ENCODE measurements at regions not wholly inside any gene's neighbourhood (a gene's known extent, or its start where the extent isn't known, plus 50 kb on each side); places are given as distances from the start of the nearest gene placed in this dataset.

DNA sequence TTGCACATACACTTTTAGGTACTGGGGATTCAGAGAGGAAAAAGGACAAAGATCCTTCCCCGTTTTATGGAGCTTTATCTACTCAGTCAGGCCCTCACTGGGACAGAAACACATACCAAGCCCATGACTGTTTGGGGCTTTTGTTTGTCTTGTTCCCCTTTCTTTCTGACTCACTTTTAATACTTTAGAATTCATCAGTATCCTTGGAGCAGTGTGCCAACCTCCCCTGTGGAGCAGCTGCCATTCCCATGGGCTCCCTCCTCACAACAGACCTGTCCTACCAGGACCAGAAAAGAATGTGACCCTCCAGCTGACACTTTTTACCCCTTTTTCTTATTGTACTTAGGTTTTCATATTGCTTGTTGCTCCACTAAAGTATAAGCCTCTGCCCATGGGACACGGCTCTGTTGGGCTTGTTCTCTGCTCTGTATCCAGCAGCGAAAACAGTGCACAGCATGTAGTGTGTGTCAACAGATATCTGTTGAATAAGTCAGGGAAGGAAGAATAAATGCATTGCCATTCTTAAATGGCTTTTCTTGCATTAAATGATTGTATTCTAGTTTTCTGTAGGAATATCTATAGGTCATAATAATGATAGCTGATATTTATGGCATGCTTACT lies 431.1 kb downstream of the EFNB2 start (continued):
- TF ChIP-seq, protein P1, sequence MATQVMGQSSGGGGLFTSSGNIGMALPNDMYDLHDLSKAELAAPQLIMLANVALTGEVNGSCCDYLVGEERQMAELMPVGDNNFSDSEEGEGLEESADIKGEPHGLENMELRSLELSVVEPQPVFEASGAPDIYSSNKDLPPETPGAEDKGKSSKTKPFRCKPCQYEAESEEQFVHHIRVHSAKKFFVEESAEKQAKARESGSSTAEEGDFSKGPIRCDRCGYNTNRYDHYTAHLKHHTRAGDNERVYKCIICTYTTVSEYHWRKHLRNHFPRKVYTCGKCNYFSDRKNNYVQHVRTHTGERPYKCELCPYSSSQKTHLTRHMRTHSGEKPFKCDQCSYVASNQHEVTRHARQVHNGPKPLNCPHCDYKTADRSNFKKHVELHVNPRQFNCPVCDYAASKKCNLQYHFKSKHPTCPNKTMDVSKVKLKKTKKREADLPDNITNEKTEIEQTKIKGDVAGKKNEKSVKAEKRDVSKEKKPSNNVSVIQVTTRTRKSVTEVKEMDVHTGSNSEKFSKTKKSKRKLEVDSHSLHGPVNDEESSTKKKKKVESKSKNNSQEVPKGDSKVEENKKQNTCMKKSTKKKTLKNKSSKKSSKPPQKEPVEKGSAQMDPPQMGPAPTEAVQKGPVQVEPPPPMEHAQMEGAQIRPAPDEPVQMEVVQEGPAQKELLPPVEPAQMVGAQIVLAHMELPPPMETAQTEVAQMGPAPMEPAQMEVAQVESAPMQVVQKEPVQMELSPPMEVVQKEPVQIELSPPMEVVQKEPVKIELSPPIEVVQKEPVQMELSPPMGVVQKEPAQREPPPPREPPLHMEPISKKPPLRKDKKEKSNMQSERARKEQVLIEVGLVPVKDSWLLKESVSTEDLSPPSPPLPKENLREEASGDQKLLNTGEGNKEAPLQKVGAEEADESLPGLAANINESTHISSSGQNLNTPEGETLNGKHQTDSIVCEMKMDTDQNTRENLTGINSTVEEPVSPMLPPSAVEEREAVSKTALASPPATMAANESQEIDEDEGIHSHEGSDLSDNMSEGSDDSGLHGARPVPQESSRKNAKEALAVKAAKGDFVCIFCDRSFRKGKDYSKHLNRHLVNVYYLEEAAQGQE (IDR thresholded peaks at IDR 0.05; ENCODE audit: low read depth), result no peak
- TF ChIP-seq, protein P2, sequence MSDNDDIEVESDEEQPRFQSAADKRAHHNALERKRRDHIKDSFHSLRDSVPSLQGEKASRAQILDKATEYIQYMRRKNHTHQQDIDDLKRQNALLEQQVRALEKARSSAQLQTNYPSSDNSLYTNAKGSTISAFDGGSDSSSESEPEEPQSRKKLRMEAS (IDR thresholded peaks at IDR 0.05), result no peak
- no peak for TF ChIP-seq SIN3A (IDR thresholded peaks at IDR 0.05; ENCODE audit: low read depth)

DNA sequence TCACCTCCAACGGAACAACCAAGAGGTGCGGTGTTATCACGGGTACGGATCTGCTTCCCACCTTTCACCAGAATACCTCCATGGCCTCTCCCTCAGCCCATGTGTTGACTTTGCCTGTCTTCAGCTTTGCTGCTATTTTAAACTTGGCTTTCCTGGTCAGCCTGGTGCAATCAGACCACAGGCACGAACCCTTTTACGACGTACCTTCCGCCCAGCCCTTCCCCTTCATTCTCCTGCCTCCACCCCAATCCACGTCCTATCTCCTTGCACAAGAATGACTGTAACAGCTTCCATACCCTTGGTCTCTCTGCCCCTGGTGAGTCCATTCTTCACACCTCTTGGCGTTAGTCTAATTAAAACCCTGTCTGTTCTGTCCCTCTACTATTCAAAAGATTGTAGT lies 431.7 kb downstream of the EFNB2 start:
- Histone ChIP-seq H4K20me1 (ENCODE audit: insufficient read depth) (no peaks in the 10 kb centered on the region), H3K27ac (ENCODE audit: low read depth, low read length) (peak overlapping the region; percentile 80), H3K4me1 (ENCODE audit: control insufficient read depth in 1 of 2, insufficient read depth in 2 of 2, low read length in 2 of 2) (peaks cover 58 to 64% of the 10 kb centered on the region in 2 experiments), H3K9me3 (ENCODE audit: control insufficient read depth in 1 of 2, insufficient read depth in 1 of 2, low read depth in 1 of 2, low read length in 2 of 2) (no peaks in the 10 kb centered on the region), H3K27me3 (ENCODE audit: insufficient read depth, low read length) (no peaks in the 10 kb centered on the region), H3K9me2 (ENCODE audit: insufficient read depth) (no peaks in the 10 kb centered on the region), H2AFZ (ENCODE audit: low read depth, low read length, poor library complexity, severe bottlenecking) (peak overlapping the region; percentile 49), H3K9ac (ENCODE audit: low read length) (peak overlapping the region; percentile 41), H3K4me2 (ENCODE audit: low read length) (peak overlapping the region; percentile 71), H3K4me3 (replicated peaks in 1 of 2; ENCODE audit: low read depth in 1 of 2, low read length in 2 of 2) (peak overlapping the region in 1 of 2 experiments; percentile 27; a peak in 3 of 4 replicates), H3K36me3 (ENCODE audit: control insufficient read depth in 1 of 2, insufficient read depth in 2 of 2, low read length in 2 of 2) (no peaks in the 10 kb centered on the region), H3K79me2 (ENCODE audit: insufficient read depth, low read length) (no peaks in the 10 kb centered on the region)
- TF ChIP-seq CEBPB (IDR thresholded peaks at IDR 0.05; ENCODE audit: low read depth) (0 out of 2 replicates have a peak, but pooled peaks have one; percentile 9), CBX3 (IDR thresholded peaks at IDR 0.05; ENCODE audit: low read depth) (peak; percentile 38; the same call in 1 of the 2 replicates), JUND (IDR thresholded peaks at IDR 0.05) (no peak)
- TF ChIP-seq, protein P2 (IDR thresholded peaks at IDR 0.05), result peak; percentile 91
- intact Hi-C loops (cut with micrococcal nuclease), result loop anchor here (5.0 kb wide), 2 partner anchors 39 to 186 kb away; no protein-coding TSS in a partner anchor
- BruUV-seq (replicated peaks), result TSS peak; percentile 32
- CTCF ChIA-PET, result no interaction called here
- POLR2A ChIA-PET, result no interaction called here
- RAD21 ChIA-PET (ENCODE audit: low non-redundant PET in 1 of 2, low total read pairs in 2 of 2, uncharacterized antibody in 2 of 2, unreplicated experiment in 2 of 2), result interaction anchor here in 1 of 2 experiments (1.1 kb wide), 1 partner anchor 40 kb away, joined by 4 read pairs; no protein-coding TSS in a partner anchor
- DNase-seq (ENCODE audit: low read depth, low spot score), result peak; percentile 34
- peak; percentile 46 for ATAC-seq

Data from HCT116 (cell line).